ENCODE measurements at regions not wholly inside any gene's neighbourhood (a gene's known extent, or its start where the extent isn't known, plus 50 kb on each side); places are given as distances from the start of the nearest gene placed in this dataset.
"Not testable (repeated sequence)": the region's sequence is repeated elsewhere in the genome, so short reads cannot be mapped to it uniquely, and the experiment has no call there.

DNA sequence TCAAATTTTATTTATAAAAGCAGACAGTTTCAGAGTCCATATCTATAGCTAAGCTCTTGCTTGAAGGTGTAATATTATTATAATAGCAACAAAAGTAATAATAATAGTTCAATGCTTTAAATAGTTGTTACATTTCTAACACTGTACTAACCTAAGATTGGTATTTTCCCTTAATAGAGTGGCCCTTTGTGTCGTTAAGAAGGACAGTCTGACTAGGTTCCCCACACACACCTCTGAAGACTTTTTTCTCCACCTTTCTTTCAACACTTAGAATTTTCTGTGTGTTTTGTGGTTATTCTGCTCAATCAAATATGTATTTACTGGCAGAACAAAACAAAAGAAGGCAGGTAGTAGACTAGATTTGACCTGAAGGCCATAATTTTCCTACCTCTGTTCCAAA is 223.2 kb upstream of the ACO1 start:
- dilution Hi-C loops (cut with MboI; ENCODE audit: extremely low pct_ligation_motif_present, low sequenced_read_pairs) = no loop called here
- TF ChIP-seq, protein P1, sequence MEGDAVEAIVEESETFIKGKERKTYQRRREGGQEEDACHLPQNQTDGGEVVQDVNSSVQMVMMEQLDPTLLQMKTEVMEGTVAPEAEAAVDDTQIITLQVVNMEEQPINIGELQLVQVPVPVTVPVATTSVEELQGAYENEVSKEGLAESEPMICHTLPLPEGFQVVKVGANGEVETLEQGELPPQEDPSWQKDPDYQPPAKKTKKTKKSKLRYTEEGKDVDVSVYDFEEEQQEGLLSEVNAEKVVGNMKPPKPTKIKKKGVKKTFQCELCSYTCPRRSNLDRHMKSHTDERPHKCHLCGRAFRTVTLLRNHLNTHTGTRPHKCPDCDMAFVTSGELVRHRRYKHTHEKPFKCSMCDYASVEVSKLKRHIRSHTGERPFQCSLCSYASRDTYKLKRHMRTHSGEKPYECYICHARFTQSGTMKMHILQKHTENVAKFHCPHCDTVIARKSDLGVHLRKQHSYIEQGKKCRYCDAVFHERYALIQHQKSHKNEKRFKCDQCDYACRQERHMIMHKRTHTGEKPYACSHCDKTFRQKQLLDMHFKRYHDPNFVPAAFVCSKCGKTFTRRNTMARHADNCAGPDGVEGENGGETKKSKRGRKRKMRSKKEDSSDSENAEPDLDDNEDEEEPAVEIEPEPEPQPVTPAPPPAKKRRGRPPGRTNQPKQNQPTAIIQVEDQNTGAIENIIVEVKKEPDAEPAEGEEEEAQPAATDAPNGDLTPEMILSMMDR (optimal IDR thresholded peaks at IDR 0.05 in 1 of 3, IDR thresholded peaks at IDR 0.05 in 1 of 3, conservative IDR thresholded peaks at IDR 0.05 in 1 of 3; ENCODE audit: extremely low read depth in 1 of 3, insufficient read depth in 2 of 3, low read length in 3 of 3) = no peak
- no peak for TF ChIP-seq EZH2 (IDR thresholded peaks at IDR 0.05; ENCODE audit: low read length)
- no peak overlapping the region for H3K27ac ChIP-seq (ENCODE audit: control insufficient read depth, insufficient read depth, low read length)
- FAIRE-seq = no peak
- no peak overlapping the region for H3K4me2 ChIP-seq (ENCODE audit: control insufficient read depth, extremely low read depth, insufficient read depth, low read depth, low read length)
- H3K9me1 ChIP-seq (ENCODE audit: control insufficient read depth, extremely low read depth, insufficient read depth, low read length) = no peaks in the 10 kb centered on the region
- DNase-seq (ENCODE audit: low read depth, low spot score) = no peak
- H3K4me3 ChIP-seq (ENCODE audit: control insufficient read depth in 2 of 3, extremely low read depth in 1 of 3, insufficient read depth in 2 of 3, low read depth in 1 of 3, low read length in 3 of 3) = no peak overlapping the region
- no peak overlapping the region for H2AFZ ChIP-seq (ENCODE audit: control insufficient read depth, low read length)
- H4K20me1 ChIP-seq (ENCODE audit: control insufficient read depth, extremely low read depth, insufficient read depth, low read length) = no peaks in the 10 kb centered on the region
- H3K9ac ChIP-seq (ENCODE audit: control insufficient read depth, extremely low read depth, insufficient read depth, low read length) = no peak overlapping the region
- no peaks in the 10 kb centered on the region for H3K9me3 ChIP-seq (ENCODE audit: control insufficient read depth, low read depth, low read length)
- H3K36me3 ChIP-seq (ENCODE audit: control insufficient read depth in 2 of 2, extremely low read depth in 1 of 2, insufficient read depth in 2 of 2, low read length in 2 of 2) = no peaks in the 10 kb centered on the region
- H3K27me3 ChIP-seq (ENCODE audit: control insufficient read depth, extremely low read depth, insufficient read depth, low read length) = no peaks in the 10 kb centered on the region
- no peaks in the 10 kb centered on the region for H3K4me1 ChIP-seq (ENCODE audit: control insufficient read depth, extremely low read depth, insufficient read depth, low read length)
- no peaks in the 10 kb centered on the region for H3K79me2 ChIP-seq (ENCODE audit: control insufficient read depth, insufficient read depth, low read length)

DNA sequence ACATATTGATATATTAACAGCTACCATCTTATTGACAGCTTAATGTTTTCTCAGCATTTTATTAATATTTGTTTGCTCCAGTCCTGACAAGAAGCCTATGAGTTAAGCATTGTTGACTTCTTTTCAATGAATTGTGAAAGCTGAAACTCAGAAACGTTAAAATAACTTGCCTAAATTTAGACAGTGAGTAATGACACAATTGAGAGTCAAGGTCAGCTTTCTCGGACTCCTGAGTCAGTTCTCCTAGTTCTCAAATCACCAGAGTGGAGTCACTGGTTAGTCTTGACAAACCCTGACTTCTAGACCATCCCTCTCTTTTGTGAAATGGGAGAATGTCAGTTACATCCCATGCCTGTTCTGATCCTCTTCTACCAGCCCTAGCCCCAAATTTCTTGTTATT is 222.7 kb upstream of the ACO1 start:
- Histone ChIP-seq H3K36me3 (ENCODE audit: control insufficient read depth in 2 of 2, extremely low read depth in 1 of 2, insufficient read depth in 2 of 2, low read length in 2 of 2) (no peaks in the 10 kb centered on the region), H3K4me1 (ENCODE audit: control insufficient read depth, extremely low read depth, insufficient read depth, low read length) (no peaks in the 10 kb centered on the region), H3K27ac (ENCODE audit: control insufficient read depth, insufficient read depth, low read length) (no peak overlapping the region), H3K79me2 (ENCODE audit: control insufficient read depth, insufficient read depth, low read length) (no peaks in the 10 kb centered on the region), H3K9me1 (ENCODE audit: control insufficient read depth, extremely low read depth, insufficient read depth, low read length) (no peaks in the 10 kb centered on the region), H2AFZ (ENCODE audit: control insufficient read depth, low read length) (no peak overlapping the region), H3K9me3 (ENCODE audit: control insufficient read depth, low read depth, low read length) (no peaks in the 10 kb centered on the region), H3K4me2 (ENCODE audit: control insufficient read depth, extremely low read depth, insufficient read depth, low read depth, low read length) (no peak overlapping the region), H3K4me3 (ENCODE audit: control insufficient read depth in 2 of 3, extremely low read depth in 1 of 3, insufficient read depth in 2 of 3, low read depth in 1 of 3, low read length in 3 of 3) (no peak overlapping the region), H4K20me1 (ENCODE audit: control insufficient read depth, extremely low read depth, insufficient read depth, low read length) (no peaks in the 10 kb centered on the region), H3K27me3 (ENCODE audit: control insufficient read depth, extremely low read depth, insufficient read depth, low read length) (no peaks in the 10 kb centered on the region), H3K9ac (ENCODE audit: control insufficient read depth, extremely low read depth, insufficient read depth, low read length) (no peak overlapping the region)
- dilution Hi-C loops (cut with MboI; ENCODE audit: extremely low pct_ligation_motif_present, low sequenced_read_pairs) = no loop called here
- no peak for FAIRE-seq
- DNase-seq (ENCODE audit: low read depth, low spot score) = no peak
- TF ChIP-seq EZH2 (IDR thresholded peaks at IDR 0.05; ENCODE audit: low read length) = no peak
- TF ChIP-seq, protein P1 (optimal IDR thresholded peaks at IDR 0.05 in 1 of 3, IDR thresholded peaks at IDR 0.05 in 1 of 3, conservative IDR thresholded peaks at IDR 0.05 in 1 of 3; ENCODE audit: extremely low read depth in 1 of 3, insufficient read depth in 2 of 3, low read length in 3 of 3) = no peak

DNA sequence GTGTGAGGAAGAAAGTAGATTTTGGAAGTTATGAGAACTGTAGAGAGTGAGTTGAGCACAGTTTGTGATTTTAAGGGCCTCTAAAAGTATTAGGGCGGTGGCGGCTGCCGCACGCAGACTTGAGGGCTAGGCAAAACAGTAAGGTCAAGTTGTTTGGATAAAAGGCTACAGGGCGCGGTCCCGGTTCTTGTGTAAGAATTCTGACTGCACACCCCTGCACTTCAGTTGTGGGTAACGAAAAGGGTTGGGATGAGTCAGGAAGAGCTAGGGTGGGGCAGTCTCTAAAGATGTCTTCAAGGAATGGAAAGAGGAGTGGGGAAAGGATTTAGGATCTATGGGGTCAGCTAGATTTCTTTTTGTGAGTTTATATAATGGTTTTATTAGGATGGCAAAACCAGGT is 218.1 kb upstream of the ACO1 start:
- FAIRE-seq; H3K36me3 ChIP-seq (ENCODE audit: control insufficient read depth in 2 of 2, extremely low read depth in 1 of 2, insufficient read depth in 2 of 2, low read length in 2 of 2); H3K79me2 ChIP-seq (ENCODE audit: control insufficient read depth, insufficient read depth, low read length); H2AFZ ChIP-seq (ENCODE audit: control insufficient read depth, low read length); H3K4me2 ChIP-seq (ENCODE audit: control insufficient read depth, extremely low read depth, insufficient read depth, low read depth, low read length); DNase-seq (ENCODE audit: low read depth, low spot score); H3K27me3 ChIP-seq (ENCODE audit: control insufficient read depth, extremely low read depth, insufficient read depth, low read length); H3K9ac ChIP-seq (ENCODE audit: control insufficient read depth, extremely low read depth, insufficient read depth, low read length); H3K27ac ChIP-seq (ENCODE audit: control insufficient read depth, insufficient read depth, low read length); H3K9me1 ChIP-seq (ENCODE audit: control insufficient read depth, extremely low read depth, insufficient read depth, low read length); H3K9me3 ChIP-seq (ENCODE audit: control insufficient read depth, low read depth, low read length); H3K4me3 ChIP-seq (ENCODE audit: control insufficient read depth in 2 of 3, extremely low read depth in 1 of 3, insufficient read depth in 2 of 3, low read depth in 1 of 3, low read length in 3 of 3); H3K4me1 ChIP-seq (ENCODE audit: control insufficient read depth, extremely low read depth, insufficient read depth, low read length); H4K20me1 ChIP-seq (ENCODE audit: control insufficient read depth, extremely low read depth, insufficient read depth, low read length); dilution Hi-C loops (cut with MboI; ENCODE audit: extremely low pct_ligation_motif_present, low sequenced_read_pairs): not testable (repeated sequence)

All from keratinocyte (primary cell).